ENCODE measurements at regions not wholly inside any gene's neighbourhood (a gene's known extent, or its start where the extent isn't known, plus 50 kb on each side); places are given as distances from the start of the nearest gene placed in this dataset.
"Not testable (repeated sequence)": the region's sequence is repeated elsewhere in the genome, so short reads cannot be mapped to it uniquely, and the experiment has no call there.

GRCh38 chrY:17511984-17512383 is 368.0 kb downstream of the CDY2B start:
- DNase-seq (ENCODE audit: extremely low read depth, low read depth), result not testable (repeated sequence)

GRCh38 chrY:17511476-17511875 is 368.5 kb downstream of the CDY2B start:
- not testable (repeated sequence) for DNase-seq (ENCODE audit: extremely low read depth, low read depth)

- not testable (repeated sequence) for DNase-seq (ENCODE audit: extremely low read depth, low read depth)
Observed at GRCh38 chrY:17505834-17506233, 374.2 kb downstream of the CDY2B start.

- DNase-seq (ENCODE audit: extremely low read depth, low read depth), result not testable (repeated sequence)
Observed at GRCh38 chrY:17484763-17485162, 395.3 kb downstream of the CDY2B start.

- DNase-seq (ENCODE audit: extremely low read depth, low read depth), result not testable (repeated sequence)
Observed at GRCh38 chrY:17484157-17484556, 395.9 kb downstream of the CDY2B start.

GRCh38 chrY:17481389-17482022 is 398.5 kb downstream of the CDY2B start:
- not testable (repeated sequence) for DNase-seq (ENCODE audit: extremely low read depth, low read depth)

GRCh38 chrY:17472068-17472467 is 408.0 kb downstream of the CDY2B start:
- not testable (repeated sequence) for DNase-seq (ENCODE audit: extremely low read depth, low read depth)

GRCh38 chrY:17459753-17460152 is 420.3 kb downstream of the CDY2B start:
- DNase-seq (ENCODE audit: extremely low read depth, low read depth), result not testable (repeated sequence)

- DNase-seq (ENCODE audit: extremely low read depth, low read depth), result peak; percentile 14
Observed at GRCh38 chrY:17430570-17431166, 449.4 kb downstream of the CDY2B start.

GRCh38 chrY:17398336-17399072 is 481.5 kb downstream of the CDY2B start:
- no peak for DNase-seq (ENCODE audit: extremely low read depth, low read depth)

GRCh38 chrY:17397659-17398058 is 482.4 kb downstream of the CDY2B start:
- DNase-seq (ENCODE audit: extremely low read depth, low read depth), result no peak

- no peak for DNase-seq (ENCODE audit: extremely low read depth, low read depth)
Observed at GRCh38 chrY:17381431-17382070, 498.5 kb downstream of the CDY2B start.

GRCh38 chrY:17378326-17378725 is 501.7 kb downstream of the CDY2B start:
- no peak for DNase-seq (ENCODE audit: extremely low read depth, low read depth)

GRCh38 chrY:17368413-17368812 is 511.6 kb downstream of the CDY2B start:
- DNase-seq (ENCODE audit: extremely low read depth, low read depth), result no peak

GRCh38 chrY:17366400-17366799 is 513.6 kb downstream of the CDY2B start:
- DNase-seq (ENCODE audit: extremely low read depth, low read depth), result no peak

- DNase-seq (ENCODE audit: extremely low read depth, low read depth), result no peak
Observed at GRCh38 chrY:17339028-17339427, 541.0 kb downstream of the CDY2B start.

- DNase-seq (ENCODE audit: extremely low read depth, low read depth), result no peak
Observed at GRCh38 chrY:17330733-17331132, 549.3 kb downstream of the CDY2B start.

- DNase-seq (ENCODE audit: extremely low read depth, low read depth), result peak; percentile 29
Observed at GRCh38 chrY:17319916-17320315, 560.1 kb downstream of the CDY2B start.

GRCh38 chrY:17318631-17319030 is 561.4 kb downstream of the CDY2B start:
- DNase-seq (ENCODE audit: extremely low read depth, low read depth), result no peak

- no peak for DNase-seq (ENCODE audit: extremely low read depth, low read depth)
Observed at GRCh38 chrY:17277056-17277455, 603.0 kb downstream of the CDY2B start.

GRCh38 chrY:17259497-17259896 is 620.5 kb downstream of the CDY2B start:
- no peak for DNase-seq (ENCODE audit: extremely low read depth, low read depth)

Data from NCI-H460 (cell line).